GM23338 (cell line): ENCODE measurements at regions not wholly inside any gene's neighbourhood (a gene's known extent, or its start where the extent isn't known, plus 50 kb on each side); places are given as distances from the start of the nearest gene placed in this dataset.

Experiments
- EZH2 ChIP-seq: fragments of 200-600 bp; sonication (generic); IDR thresholded peaks from one replicate; pipeline ENCODE4 v1.8.0; 2017; ENCODE audit warnings: antibody characterized with exemption, mild to moderate bottlenecking, low read depth; ENCODE audit not compliant: unreplicated experiment
- POLR2AphosphoS5 ChIP-seq: IDR thresholded peaks from 2 replicates; pipeline ENCODE4 v1.6.1; 2016; ENCODE audit warnings: antibody characterized with exemption, low read depth
- TF ChIP-seq, protein P1 (sequence below), 2 experiments: fragments of 200-600 bp in 1 of 2; sonication (generic) in 1 of 2; conservative IDR thresholded peaks; 2 replicates each; pipeline versions ENCODE4 v1.5.1 to v1.6.1; 2016 to 2017; ENCODE audit warnings: antibody characterized with exemption in 2 of 2, low read depth in 2 of 2, mild to moderate bottlenecking in 2 of 2, moderate library complexity in 1 of 2

DNA sequence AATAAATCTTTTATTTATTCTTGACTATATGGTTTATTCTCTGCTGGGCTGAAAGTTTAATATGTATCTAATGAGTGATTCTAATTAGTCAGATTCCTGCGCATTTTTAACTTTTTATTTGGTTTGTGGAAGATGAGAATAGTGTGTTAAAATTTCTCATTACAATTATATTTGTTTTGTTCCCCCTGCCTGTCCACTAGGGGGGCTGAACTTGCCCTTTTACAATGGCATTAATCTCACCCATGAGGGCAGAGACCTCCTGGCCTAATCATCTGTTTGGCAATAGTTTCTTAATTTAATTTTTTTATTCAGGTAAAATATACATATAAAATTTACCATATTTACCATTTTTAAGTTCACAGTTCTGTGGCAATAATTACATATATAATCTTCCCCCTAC lies 278.5 kb upstream of the NPY start:
- TF ChIP-seq, protein P1, sequence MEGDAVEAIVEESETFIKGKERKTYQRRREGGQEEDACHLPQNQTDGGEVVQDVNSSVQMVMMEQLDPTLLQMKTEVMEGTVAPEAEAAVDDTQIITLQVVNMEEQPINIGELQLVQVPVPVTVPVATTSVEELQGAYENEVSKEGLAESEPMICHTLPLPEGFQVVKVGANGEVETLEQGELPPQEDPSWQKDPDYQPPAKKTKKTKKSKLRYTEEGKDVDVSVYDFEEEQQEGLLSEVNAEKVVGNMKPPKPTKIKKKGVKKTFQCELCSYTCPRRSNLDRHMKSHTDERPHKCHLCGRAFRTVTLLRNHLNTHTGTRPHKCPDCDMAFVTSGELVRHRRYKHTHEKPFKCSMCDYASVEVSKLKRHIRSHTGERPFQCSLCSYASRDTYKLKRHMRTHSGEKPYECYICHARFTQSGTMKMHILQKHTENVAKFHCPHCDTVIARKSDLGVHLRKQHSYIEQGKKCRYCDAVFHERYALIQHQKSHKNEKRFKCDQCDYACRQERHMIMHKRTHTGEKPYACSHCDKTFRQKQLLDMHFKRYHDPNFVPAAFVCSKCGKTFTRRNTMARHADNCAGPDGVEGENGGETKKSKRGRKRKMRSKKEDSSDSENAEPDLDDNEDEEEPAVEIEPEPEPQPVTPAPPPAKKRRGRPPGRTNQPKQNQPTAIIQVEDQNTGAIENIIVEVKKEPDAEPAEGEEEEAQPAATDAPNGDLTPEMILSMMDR (conservative IDR thresholded peaks at IDR 0.05; ENCODE audit: low read depth in 2 of 2), result peak; percentile 34 to 45
- TF ChIP-seq EZH2 (no peak), POLR2AphosphoS5 (no peak)
